HG03039 (cell line): ENCODE measurements at regions not wholly inside any gene's neighbourhood (a gene's known extent, or its start where the extent isn't known, plus 50 kb on each side); places are given as distances from the start of the nearest gene placed in this dataset.

Source experiments
- ATAC-seq: cut with Tn5 transposase; IDR thresholded peaks from one replicate; pipeline ENCODE4 v1.9.1; 2021; ENCODE audit warnings: mild to moderate bottlenecking, moderate library complexity; ENCODE audit not compliant: unreplicated experiment

DNA sequence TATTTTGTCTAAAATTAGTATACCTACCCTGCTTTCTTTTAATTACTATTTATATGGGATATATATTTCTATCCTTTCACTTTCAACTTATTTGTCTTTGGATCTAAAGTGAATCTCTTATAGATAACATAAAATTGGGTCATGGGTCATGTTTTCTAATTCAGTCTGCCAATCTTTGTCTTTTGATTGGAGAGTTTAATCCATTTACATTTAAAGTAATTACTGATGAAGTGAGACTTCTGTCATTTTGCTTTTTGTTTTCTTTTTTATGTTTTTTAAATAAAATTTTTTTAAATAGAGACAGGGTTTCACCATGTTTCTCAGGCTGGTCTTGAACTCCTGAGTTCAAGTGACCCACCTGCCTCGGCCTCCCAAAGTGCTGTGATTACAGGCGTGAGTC is 50.5 kb upstream of the PRDM1 start:
- ATAC-seq, result no peak

DNA sequence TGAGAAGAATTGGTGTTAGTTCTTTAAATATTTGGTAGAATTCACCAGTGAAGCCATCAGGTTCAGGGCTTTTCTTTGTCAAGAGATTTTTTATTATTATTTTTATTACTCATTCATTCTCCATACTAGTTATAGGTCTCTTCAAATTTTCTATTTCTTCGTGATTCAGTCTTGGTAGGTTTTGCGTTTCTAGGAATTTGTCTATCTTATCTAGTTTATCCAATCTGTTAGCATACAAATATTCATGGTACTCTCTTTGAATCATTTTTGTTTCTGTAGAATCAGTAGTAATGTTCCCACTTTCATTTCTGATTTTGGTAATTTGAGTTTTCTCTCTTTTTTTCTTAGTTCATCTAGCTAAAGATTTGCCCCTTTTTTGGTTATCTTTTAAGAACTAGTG is 52.3 kb upstream of the PRDM1 start:
- no peak for ATAC-seq

DNA sequence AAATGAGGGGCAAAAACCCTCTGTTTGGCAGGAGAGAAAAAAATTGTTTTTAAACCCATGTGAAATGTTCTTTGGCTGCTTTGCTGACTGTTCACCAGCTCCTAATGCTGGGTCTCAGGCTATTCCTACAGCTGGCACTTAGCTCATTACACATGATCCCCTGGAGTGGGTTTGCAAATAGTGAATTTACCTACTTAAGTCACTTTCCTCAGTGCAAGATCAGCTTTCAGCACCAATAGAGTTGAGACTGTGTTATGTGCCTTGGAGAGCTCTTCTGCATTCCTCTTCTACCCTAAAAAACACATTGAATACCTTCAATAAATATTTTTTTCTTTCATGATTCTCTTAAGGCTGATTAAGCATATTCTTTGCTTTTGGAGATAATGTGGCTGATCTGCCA is 58.4 kb upstream of the PRDM1 start:
- ATAC-seq, result no peak

GRCh38 chr6:106026748-106027715 is 59.1 kb upstream of the PRDM1 start:
- no peak for ATAC-seq

GRCh38 chr6:106025655-106026054 is 60.5 kb upstream of the PRDM1 start:
- no peak for ATAC-seq

DNA sequence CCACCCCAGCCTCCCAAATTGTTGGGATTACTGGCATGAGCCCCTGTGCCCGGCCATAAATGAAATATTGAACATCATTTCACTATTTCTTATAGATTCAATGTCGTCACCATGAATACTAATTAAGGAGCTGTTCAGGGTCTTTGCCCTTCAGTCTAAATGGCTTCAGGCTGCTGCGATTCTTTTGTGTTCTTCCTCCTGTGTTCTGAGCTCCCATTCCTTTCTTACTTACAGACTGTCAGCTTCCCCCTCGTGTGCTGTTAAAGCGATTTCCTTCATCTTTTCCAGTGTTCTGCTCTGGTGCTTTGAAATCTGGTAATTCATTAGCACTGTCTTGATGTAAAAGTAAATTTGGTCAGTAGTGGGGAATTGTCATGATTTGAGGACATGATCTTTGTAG is 63.3 kb upstream of the PRDM1 start:
- no peak for ATAC-seq

DNA sequence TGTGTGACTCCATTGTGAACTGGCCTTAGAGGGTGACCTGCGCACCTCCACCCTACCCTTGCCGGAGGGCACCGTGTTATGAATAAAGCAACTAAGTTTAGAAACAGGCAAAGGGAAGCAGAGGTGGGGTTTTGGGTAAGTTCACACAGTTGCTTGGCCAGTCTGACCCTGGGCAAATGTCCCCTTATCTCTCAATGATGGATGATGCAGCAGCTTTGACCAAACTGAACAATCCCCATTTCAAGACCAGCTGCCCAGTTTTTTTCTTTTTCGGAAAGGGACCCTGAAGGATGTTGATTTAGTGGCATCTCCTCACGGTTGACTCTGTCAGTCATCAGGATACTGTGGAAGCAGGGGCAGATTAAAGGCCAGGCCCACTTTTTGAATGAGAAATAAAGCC is 68.7 kb upstream of the PRDM1 start:
- no peak for ATAC-seq

- no peak for ATAC-seq
Measured at GRCh38 chr6:106014955-106015354, 71.2 kb upstream of the PRDM1 start.

DNA sequence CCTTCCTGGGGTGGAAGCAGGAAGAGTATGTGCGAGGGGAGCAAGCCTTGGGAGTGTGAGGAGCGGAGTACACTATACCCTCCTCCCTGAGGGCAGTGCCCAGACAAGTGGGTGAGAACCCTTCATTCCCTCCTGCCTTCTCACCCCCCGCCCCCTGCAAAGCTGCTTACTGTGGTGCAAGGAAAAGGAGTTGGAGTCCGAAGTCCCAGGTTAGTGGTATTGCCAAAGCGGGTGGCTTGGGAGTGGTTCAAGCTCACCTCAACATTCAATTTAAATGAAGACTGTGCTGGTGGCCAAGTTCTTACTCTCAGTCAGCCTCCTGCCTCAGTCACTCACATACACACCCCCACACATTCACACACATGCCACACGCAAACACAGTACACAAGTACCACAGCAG is 74.7 kb upstream of the PRDM1 start:
- ATAC-seq, result no peak

GRCh38 chr6:106005954-106006353 is 80.2 kb upstream of the PRDM1 start:
- no peak for ATAC-seq

- ATAC-seq, result no peak
Measured at GRCh38 chr6:106005013-106005412, 81.1 kb upstream of the PRDM1 start.

GRCh38 chr6:106003268-106003987 is 82.7 kb upstream of the PRDM1 start:
- no peak for ATAC-seq

DNA sequence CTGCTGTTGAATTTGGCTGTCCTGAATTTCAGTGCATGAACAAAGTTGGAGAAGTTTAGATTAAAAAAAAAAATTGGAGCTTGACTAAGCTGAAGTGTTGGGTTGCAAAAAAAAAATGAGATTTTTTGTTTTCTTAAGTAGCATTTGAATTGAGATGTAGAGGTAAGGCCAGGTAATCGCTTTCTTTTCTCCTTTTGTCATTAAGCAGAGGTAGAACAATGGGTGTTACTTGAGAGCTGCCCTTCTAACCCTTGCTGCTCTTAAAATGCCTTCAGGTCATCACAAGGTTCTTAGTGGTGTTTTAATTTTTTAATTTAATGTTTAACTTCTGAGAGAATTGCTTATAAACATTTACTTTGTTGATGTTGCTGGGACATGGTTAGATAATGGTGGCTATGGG is 84.1 kb upstream of the PRDM1 start:
- ATAC-seq, result no peak

GRCh38 chr6:106000935-106001334 is 85.2 kb upstream of the PRDM1 start:
- ATAC-seq, result no peak

- ATAC-seq, result no peak
Measured at GRCh38 chr6:105997482-105997881, 88.7 kb upstream of the PRDM1 start.

GRCh38 chr6:105995391-105995865 is 90.7 kb upstream of the PRDM1 start:
- no peak for ATAC-seq

GRCh38 chr6:105994591-105995390 is 91.3 kb upstream of the PRDM1 start:
- ATAC-seq, result no peak

GRCh38 chr6:105994118-105994590 is 92.0 kb upstream of the PRDM1 start:
- no peak for ATAC-seq

- ATAC-seq, result no peak
Measured at GRCh38 chr6:105993341-105994117, 92.6 kb upstream of the PRDM1 start.

GRCh38 chr6:105992315-105992961 is 93.7 kb upstream of the PRDM1 start:
- ATAC-seq, result peak; percentile 77
